UCSD-AML1 (cell line): ENCODE measurements at regions not wholly inside any gene's neighbourhood (a gene's known extent, or its start where the extent isn't known, plus 50 kb on each side); places are given as distances from the start of the nearest gene placed in this dataset.

Experiments
- DNase-seq: peaks from one replicate; lab custom pipeline; 2025; ENCODE audit not compliant: unreplicated experiment; lab: John Stamatoyannopoulos, UW

- no peak for DNase-seq
Measured at GRCh38 chr7:17512181-17512675, 213.8 kb downstream of the AHR start.

GRCh38 chr7:17516771-17517170 lies 218.3 kb downstream of the AHR start:
- no peak for DNase-seq

DNA sequence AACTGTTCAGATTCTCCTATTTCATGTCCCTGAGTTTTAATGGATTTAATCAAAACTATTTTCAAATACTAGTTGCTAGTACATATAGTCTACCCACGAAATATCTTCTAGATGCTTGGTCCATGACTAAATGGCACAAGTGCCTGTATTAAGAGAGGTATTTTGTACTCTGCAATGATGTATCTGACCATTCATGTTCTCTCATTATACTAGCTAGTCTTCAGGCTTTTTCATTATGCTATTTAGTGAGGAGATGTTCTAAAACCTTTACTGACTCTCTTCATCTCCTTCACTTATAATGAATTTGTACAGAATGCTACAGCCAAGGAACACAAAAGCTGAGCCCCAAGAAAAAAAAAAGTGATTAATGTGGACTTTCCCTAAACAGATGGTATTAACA lies 222.5 kb downstream of the AHR start:
- no peak for DNase-seq

DNA sequence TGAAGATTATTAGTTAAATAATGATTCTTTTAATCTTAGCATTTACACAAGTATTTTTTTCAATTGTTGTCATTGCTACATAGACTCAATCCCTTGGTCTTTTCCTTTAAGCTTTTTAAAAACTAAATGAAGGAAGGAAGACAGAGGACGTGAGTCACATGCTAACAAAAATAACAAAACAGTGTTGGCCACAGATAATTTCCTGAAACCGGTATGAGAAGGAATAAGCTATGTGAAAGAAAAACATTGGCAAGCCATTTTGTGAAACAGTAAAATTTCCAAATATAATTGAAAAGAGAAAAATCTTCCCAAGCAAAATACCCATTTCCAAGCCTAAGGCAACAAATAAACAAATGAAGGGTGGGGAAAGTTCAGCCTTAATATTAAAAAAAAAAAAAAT lies 223.0 kb downstream of the AHR start:
- no peak for DNase-seq

- no peak for DNase-seq
Measured at GRCh38 chr7:17523813-17524739, 225.6 kb downstream of the AHR start.

- no peak for DNase-seq
Measured at GRCh38 chr7:17524746-17525145, 226.3 kb downstream of the AHR start.

DNA sequence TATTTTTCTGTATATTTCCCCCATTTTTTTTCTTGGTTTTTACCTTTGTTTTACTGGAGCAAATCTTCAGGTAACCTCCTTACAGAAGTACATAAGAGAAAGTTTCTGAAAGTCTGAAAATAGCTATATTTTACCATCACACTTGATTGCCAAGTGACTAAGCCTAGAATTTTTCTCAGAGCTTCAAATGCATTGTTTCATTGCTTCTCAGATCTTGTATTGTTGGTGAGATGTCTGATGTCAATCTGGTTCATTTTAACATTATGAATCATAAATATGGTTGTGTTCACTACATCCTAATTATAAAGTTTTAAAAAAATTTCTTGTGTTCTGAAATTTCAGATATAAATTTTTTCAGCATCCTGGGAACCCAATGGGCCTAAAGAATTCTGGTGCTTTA lies 228.2 kb downstream of the AHR start:
- DNase-seq, result no peak

DNA sequence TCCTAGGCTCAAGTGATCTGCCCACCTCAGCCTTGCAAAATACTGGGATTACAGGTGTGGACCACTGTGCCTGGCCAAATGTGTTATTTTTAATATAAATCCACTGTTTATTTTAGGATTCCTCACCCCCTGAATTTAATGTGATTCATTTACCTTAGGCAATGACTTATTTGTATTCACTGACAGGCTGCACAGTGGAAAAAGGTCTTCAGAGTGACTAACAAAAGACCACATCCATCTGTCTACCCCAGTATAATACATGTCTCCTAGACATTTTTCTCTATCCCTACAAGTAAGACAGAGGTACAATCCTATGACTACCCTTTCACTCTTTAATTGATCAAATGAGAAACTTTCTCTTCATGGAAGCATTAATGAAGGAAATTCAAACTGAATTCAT lies 230.2 kb downstream of the AHR start:
- no peak for DNase-seq

DNA sequence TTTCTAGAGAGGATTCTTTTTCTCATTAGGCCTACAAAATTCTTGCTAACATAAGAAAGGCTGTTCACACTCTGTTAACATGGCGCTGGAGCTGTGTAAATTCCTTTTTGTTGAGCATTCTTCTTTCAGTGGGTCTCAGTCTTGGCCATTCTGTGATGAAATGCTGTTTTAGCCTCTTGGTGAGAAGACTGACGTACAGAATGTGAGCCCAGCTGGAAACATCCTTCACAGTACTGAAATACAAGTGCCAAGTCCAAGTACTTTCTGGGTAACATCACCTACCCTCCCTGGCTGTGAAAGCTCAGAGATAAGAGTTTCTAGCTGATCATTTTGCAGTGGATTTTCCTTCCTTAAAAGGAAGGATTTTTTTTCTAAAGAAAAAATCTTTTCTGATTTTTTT lies 231.8 kb downstream of the AHR start:
- DNase-seq, result no peak

- DNase-seq, result no peak
Measured at GRCh38 chr7:17530741-17531421, 232.4 kb downstream of the AHR start.

DNA sequence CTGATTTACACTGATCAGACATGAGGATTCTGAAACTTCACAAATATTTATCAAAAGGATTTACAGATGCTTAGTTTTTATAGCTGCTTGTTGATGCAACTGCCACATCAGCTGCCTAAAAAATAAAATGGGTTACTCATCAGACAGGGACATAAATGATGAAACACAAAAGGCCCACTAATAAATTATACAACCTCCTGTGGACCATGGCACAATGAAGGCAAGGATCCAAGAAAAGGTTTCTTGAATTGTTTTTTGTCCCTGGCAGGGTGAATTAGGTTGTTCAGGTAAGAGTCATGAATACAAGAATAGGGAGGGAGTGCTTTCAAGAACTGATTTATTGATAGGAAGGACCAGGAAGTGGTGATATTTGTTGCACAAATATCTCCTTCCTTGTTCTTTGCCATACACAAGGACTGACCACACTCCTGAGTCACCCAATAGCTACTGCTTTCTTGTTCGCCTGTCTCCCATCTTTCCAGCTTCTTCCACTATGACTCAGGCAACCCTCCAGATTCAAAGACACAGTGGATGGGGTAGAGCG lies 234.5 kb downstream of the AHR start:
- DNase-seq, result no peak

GRCh38 chr7:17534348-17534747 lies 235.9 kb downstream of the AHR start:
- DNase-seq, result no peak

DNA sequence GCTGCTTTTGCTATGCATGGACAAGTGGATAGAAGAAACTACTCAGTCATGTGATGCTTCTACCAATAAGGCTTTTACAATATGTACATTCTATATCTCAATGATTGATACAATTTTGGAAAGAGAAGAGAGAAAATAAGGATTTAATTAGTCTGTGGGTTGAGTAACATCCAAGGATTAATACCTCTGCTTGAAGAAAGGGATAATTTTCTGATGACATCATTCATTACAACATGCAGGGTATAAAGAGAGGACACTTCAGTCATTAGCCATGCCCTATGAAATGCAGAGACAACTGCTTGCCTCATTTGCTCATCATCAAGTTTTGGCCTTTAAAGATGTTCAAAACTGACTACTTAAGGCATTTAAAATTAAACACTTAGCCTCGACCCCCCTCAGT lies 237.3 kb downstream of the AHR start:
- no peak for DNase-seq

DNA sequence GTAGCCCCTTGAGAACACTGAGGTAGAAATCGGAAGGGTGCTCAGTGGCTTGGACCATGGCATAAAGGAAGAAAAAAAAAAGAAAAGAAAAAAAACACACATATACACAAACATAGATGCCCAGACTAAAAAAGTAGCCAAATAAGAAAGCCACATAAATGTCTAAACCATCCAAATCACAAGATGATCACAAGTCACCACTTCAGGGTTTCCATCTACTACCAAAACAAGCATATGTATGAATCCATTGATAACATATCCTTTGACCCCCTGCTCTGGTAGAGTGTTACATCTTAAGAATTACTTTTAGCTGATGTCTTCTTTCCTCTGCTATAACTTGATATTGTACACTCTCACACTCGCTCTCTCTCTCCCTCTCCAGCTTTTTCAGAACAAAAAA lies 245.9 kb downstream of the AHR start:
- no peak for DNase-seq

DNA sequence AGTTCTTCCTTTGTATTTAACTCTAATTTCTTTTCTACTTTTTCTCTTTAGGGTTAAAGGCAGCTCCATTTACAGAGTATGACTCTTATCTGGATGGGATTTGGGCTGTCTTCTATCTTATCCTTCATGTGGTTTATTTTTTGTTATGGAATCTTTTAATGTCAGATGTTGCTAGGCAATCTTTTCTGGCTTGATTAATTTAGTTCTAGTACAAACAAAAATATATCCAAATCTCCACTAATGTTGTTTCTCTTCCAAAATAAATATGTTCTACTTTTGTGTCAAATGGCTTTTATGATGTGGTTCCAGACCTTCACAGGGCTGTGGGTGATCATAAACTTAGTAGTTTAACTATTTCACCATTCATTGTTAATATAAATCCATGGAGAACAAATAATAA lies 246.9 kb downstream of the AHR start:
- DNase-seq, result no peak

DNA sequence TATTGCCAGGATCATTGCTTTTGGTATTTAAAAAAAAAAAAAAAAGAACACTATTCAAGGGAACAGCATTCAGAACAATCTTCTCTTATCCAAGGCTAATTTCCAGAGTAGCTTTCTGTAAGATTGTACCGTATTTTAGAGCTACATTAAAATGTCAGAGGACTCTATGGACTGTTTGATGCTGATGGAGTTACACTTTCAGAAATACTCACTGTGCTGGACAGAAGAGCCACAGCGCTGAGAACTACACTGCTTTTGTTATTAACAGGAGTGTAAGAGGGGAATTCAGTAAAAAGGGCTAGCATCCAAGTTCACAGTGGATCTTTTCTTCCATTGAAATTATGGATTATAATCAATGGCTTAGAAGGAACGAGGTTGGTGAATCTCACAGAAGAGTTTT lies 247.7 kb downstream of the AHR start:
- DNase-seq, result no peak

DNA sequence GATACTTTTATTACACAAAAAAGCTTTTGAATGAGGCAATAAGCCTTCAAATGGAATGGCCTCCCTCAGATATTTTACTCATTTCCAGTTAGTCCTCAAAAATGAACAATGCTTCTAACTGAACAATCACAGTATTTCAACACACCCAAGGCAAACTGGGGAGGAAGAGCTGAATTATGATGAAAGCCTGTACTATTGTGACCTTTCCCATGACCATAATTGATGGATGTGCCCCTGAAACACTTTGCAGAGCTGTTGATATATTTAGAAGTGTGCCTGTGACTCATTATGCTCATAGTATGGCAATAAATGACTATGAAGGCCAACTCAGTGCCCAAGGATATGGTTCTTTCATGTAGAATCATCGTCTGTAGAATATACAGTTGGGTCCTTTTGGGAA lies 248.1 kb downstream of the AHR start:
- DNase-seq, result no peak

DNA sequence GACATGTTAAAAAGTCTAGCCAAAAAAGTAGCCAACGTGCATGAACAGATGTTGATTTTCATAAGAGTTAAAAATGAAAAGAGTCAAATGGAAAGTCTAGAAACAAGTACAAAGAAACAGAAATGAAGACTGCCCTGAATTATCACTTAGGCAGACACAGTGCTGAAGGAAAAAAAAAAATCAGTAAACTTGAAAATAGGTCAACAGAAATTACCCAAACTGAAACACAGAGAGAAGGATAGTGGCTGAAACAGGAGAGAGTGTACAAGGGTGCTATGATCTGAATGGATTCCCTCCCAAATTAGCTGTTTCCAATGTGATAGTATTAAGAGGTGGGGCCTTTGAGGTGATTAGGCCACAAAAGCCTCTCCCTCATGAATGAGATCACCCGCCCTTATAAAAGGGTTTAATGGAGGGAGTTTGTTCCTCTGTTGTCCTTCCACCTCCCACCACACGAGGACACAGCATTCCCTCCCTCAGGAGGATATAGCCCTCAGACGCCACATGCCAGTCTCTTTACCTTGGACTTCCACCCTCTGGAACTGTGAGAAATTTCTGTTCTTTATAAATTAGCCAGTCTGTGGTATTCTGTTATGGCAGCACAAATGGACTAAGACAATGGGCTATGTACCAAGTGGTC lies 249.7 kb downstream of the AHR start:
- DNase-seq, result no peak

GRCh38 chr7:17549406-17549805 lies 251.0 kb downstream of the AHR start:
- DNase-seq, result no peak

- no peak for DNase-seq
Measured at GRCh38 chr7:17552373-17552772, 253.9 kb downstream of the AHR start.

DNA sequence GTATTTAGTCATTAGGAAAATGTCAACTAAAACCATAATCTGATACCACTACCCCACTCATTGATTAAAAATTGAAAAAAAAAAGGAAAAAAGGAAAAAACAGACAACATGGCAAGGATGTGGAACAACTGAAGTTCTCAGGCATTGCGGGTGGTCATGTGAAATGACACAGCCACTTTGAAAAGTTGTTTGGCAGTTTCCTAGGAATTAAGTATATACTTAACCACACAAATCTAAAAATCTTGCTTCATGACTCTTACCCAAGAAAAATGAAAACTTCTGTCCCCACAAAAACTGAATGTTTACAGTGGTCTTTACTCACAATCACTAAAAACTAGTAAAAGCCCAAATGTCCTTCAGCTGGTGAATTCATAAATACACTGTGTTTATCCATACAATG lies 254.5 kb downstream of the AHR start:
- no peak for DNase-seq
